Suprapubic skin (tissue), 4 donors: ENCODE measurements at regions not wholly inside any gene's neighbourhood (a gene's known extent, or its start where the extent isn't known, plus 50 kb on each side); places are given as distances from the start of the nearest gene placed in this dataset.

ENCODE experiments used
- DNase-seq, 2 donors: peaks; one replicate each; pipeline ENCODE4 v3.0.0-alpha.2; 2019; ENCODE audit warnings: low spot score in 2 of 2
- H3K27ac ChIP-seq: fragments of 200-600 bp; sonication (generic); one replicate; pipeline ENCODE4 v1.5.1; 2019
- H3K27me3 ChIP-seq: fragments of 200-600 bp; sonication (generic); one replicate; pipeline ENCODE4 v1.5.1; 2019
- H3K36me3 ChIP-seq: fragments of 200-600 bp; sonication (generic); one replicate; pipeline ENCODE4 v1.5.1; 2019
- H3K4me1 ChIP-seq: fragments of 200-600 bp; sonication (generic); one replicate; pipeline ENCODE4 v1.5.1; 2019
- H3K4me3 ChIP-seq: fragments of 200-600 bp; sonication (generic); one replicate; pipeline ENCODE4 v1.5.1; 2019; ENCODE audit warnings: mild to moderate bottlenecking
- H3K9me3 ChIP-seq: fragments of 200-600 bp; sonication (generic); one replicate; pipeline ENCODE4 v1.5.1; 2019
- CTCF ChIP-seq, 2 donors: fragments of 200-600 bp in 1 of 2; fragments of 450-650 bp in 1 of 2; sonication (generic) in 1 of 2; IDR thresholded peaks; one replicate each; pipeline ENCODE4 v1.5.1; 2016 to 2019; ENCODE audit warnings: antibody characterized with exemption in 2 of 2, mild to moderate bottlenecking in 1 of 2, moderate library complexity in 1 of 2
- EP300 ChIP-seq: sonication (generic); formaldehyde crosslinking; IDR thresholded peaks from one replicate; pipeline ENCODE4 v1.6.1; 2017; ENCODE audit warnings: antibody characterized with exemption
- POLR2A ChIP-seq, 2 donors: fragments of 450-650 bp; IDR thresholded peaks; one replicate each; pipeline ENCODE4 v1.6.1; 2017; ENCODE audit warnings: antibody characterized with exemption in 2 of 2, mild to moderate bottlenecking in 2 of 2, moderate library complexity in 2 of 2
- POLR2AphosphoS5 ChIP-seq, 3 donors: sonication (generic); formaldehyde crosslinking; IDR thresholded peaks; one replicate each; pipeline ENCODE4 v1.6.1; 2017; ENCODE audit warnings: antibody characterized with exemption in 3 of 3
- WGBS: methylation state at CpG from one replicate; pipeline ENCODE4 v1.1.5; 2018; 5-methylcytosine and 5-hydroxymethylcytosine counted together

DNA sequence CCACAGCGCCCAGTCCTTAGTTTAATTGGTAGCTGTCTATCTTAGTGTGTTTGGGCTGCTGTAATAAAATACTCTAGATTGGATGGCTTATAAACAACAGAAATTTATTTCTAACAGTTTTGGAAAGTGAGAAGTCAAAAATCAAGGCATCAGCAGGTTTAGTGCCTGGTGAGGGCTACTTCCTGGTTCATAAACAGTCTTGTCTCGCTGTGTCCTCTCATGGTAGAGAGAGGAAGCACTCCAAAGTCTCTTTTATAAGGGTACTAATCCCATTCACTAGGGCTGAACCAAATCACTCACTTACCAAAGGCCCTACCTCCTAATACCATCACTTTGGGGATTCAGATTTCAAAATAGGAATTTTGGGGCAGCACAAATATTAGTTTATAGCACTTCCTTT lies 336.9 kb upstream of the RSPO3 start:
- 87% methylated on average over 2 of the region's 2 CpGs for WGBS
- Histone ChIP-seq H3K4me3 (no peak overlapping the region), H3K9me3 (no peaks in the 10 kb centered on the region), H3K27ac (no peak overlapping the region), H3K36me3 (no peaks in the 10 kb centered on the region), H3K4me1 (no peaks in the 10 kb centered on the region), H3K27me3 (no peaks in the 10 kb centered on the region)
- TF ChIP-seq CTCF (IDR thresholded peaks at IDR 0.05) (no peak), POLR2A (IDR thresholded peaks at IDR 0.05) (no peak), EP300 (no peak), POLR2AphosphoS5 (IDR thresholded peaks at IDR 0.05) (no peak)
- DNase-seq: no peak

DNA sequence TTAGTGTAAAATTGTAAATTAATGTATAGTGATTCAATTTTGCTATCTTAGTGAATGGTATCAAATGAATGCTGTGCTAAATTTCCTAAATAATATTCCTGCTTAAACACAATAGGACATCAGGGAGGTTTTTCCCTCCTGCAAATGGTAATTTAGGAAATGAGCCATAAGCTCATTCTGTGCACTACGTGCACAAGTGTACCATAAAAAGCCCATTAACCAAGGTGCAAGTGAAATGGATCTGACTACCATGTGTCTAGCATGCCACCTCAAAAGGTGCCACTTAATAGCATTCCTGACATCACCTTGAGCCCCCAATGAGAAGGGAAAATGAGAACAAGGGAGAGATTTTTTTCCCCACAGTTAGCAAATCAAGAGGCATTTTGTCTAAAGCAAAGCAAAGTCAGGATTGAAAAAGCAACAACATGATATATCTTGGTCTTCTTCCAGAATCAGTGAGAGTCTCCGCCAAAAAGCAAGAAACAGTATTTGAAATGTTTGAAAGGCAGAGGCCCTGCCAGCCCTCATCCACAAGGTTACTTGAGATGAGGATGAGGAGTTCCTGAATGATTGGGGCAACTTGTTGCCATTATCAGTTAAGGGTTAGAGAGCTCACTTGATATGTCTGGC lies 334.2 kb upstream of the RSPO3 start:
- no peaks in the 10 kb centered on the region for H3K36me3 ChIP-seq
- 78% methylated on average over 2 of the region's 2 CpGs for WGBS
- H3K9me3 ChIP-seq: no peaks in the 10 kb centered on the region
- H3K4me1 ChIP-seq: no peaks in the 10 kb centered on the region
- H3K4me3 ChIP-seq: no peak overlapping the region
- no peaks in the 10 kb centered on the region for H3K27me3 ChIP-seq
- TF ChIP-seq POLR2AphosphoS5 (IDR thresholded peaks at IDR 0.05): no peak
- no peak for TF ChIP-seq POLR2A (IDR thresholded peaks at IDR 0.05)
- no peak for TF ChIP-seq EP300
- no peak for TF ChIP-seq CTCF (IDR thresholded peaks at IDR 0.05)
- no peak overlapping the region for H3K27ac ChIP-seq
- no peak for DNase-seq

DNA sequence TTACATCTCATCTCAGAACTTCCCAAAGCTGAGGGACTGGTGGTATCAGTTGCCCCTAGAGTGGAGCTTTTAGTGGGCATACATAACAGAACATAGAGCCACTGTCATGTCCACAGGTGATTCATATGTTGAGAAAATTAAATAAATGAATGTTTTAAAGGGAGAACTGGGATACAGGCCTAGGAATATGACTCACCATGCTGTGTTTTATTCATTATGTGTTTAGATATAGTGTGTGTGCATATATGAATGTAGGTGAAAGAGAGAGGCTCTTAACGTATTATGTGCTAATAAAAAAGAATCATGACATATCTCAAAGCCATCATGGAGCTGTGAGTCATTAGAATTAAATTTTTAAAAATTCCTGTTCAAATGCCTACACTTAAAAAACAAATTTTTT lies 332.2 kb upstream of the RSPO3 start:
- Histone ChIP-seq H3K4me3 (no peak overlapping the region), H3K36me3 (no peaks in the 10 kb centered on the region), H3K4me1 (no peaks in the 10 kb centered on the region), H3K27me3 (no peaks in the 10 kb centered on the region), H3K27ac (no peak overlapping the region), H3K9me3 (no peaks in the 10 kb centered on the region)
- TF ChIP-seq CTCF (IDR thresholded peaks at IDR 0.05) (no peak), POLR2A (IDR thresholded peaks at IDR 0.05) (no peak), EP300 (no peak), POLR2AphosphoS5 (IDR thresholded peaks at IDR 0.05) (no peak)
- no peak for DNase-seq
- 78% methylated on average over 1 of the region's 1 CpG for WGBS

GRCh38 chr6:126787635-126788034 lies 330.8 kb upstream of the RSPO3 start:
- no peak for TF ChIP-seq POLR2AphosphoS5 (IDR thresholded peaks at IDR 0.05)
- TF ChIP-seq CTCF (IDR thresholded peaks at IDR 0.05): no peak
- no peak for TF ChIP-seq POLR2A (IDR thresholded peaks at IDR 0.05)
- TF ChIP-seq EP300: no peak
- DNase-seq: no peak
- H3K36me3 ChIP-seq: no peaks in the 10 kb centered on the region
- H3K9me3 ChIP-seq: no peaks in the 10 kb centered on the region
- H3K27me3 ChIP-seq: no peaks in the 10 kb centered on the region
- no peak overlapping the region for H3K27ac ChIP-seq
- no peak overlapping the region for H3K4me3 ChIP-seq
- no peaks in the 10 kb centered on the region for H3K4me1 ChIP-seq
- 95% methylated on average over 1 of the region's 1 CpG for WGBS

DNA sequence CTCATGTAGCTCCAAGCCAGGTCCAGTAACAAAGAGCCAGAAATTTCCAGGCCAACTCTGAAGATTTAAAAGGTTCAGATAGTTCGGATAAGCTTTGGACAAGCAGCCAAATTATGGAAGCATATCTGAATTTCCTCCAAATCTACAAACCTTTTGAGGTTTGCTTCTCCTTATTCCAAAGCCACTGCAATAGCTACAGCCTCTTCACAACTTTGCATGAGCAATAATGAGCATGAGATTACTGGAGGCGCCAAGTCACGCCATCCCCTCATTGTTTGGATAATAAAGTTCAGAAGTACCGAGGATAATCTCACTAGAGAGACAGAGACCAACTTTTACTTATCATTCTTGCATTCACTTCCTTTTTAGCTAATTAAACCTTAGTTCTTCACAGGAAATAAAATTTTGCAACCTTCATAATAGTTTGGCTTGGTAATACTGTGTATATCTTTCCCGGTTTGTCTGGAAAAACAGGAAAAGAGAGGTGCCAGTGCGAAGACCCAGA lies 329.6 kb upstream of the RSPO3 start:
- WGBS: 58% methylated on average over 6 of the region's 6 CpGs
- H3K36me3 ChIP-seq: no peaks in the 10 kb centered on the region
- no peak overlapping the region for H3K27ac ChIP-seq
- no peak for TF ChIP-seq POLR2A (IDR thresholded peaks at IDR 0.05)
- TF ChIP-seq POLR2AphosphoS5 (IDR thresholded peaks at IDR 0.05): no peak
- no peak for TF ChIP-seq EP300
- TF ChIP-seq CTCF (IDR thresholded peaks at IDR 0.05): no peak
- H3K9me3 ChIP-seq: no peaks in the 10 kb centered on the region
- DNase-seq: peak in 1 of 2 donors; percentile 71
- H3K4me3 ChIP-seq: no peak overlapping the region
- H3K27me3 ChIP-seq: no peaks in the 10 kb centered on the region
- no peaks in the 10 kb centered on the region for H3K4me1 ChIP-seq
